ENCODE measurements at regions not wholly inside any gene's neighbourhood (a gene's known extent, or its start where the extent isn't known, plus 50 kb on each side); places are given as distances from the start of the nearest gene placed in this dataset.
A peak's percentile ranks its signal among the peaks of the same experiment; 100 is the strongest.

- H3K4me1 ChIP-seq, result peaks cover 0 to 6% (median 0%) of the 10 kb centered on the region in 9 donors
- no peaks in the 10 kb centered on the region for H3K9me3 ChIP-seq
- intact Hi-C loops (cut with DNase I), result no loop called here
- no peak for TF ChIP-seq CTCF (IDR thresholded peaks at IDR 0.05)
- no peaks in the 10 kb centered on the region for H3K36me3 ChIP-seq
- no peak overlapping the region for H3K27ac ChIP-seq
- ATAC-seq (peak in 1 of 8 donors; percentile 55), DNase-seq (no peak)
- WGBS, 2 donors, result 75 to 79% methylated on average over 3 of the region's 3 CpGs
- no peaks in the 10 kb centered on the region for H3K27me3 ChIP-seq
- H3K4me3 ChIP-seq, result no peak overlapping the region
These were observed 236.2 kb downstream of the ETAA1 start for GRCh38 chr2:67633212-67633856.

GRCh38 chr2:67638146-67638545, 241.0 kb downstream of the ETAA1 start:
- Histone ChIP-seq H3K27me3 (no peaks in the 10 kb centered on the region), H3K27ac (peak overlapping the region in 5 of 10 donors; percentile 6 to 27 (median 11)), H3K4me3 (no peak overlapping the region), H3K4me1 (peaks cover 0 to 12% (median 0%) of the 10 kb centered on the region in 9 donors), H3K9me3 (no peaks in the 10 kb centered on the region), H3K36me3 (no peaks in the 10 kb centered on the region)
- intact Hi-C loops (cut with DNase I), result no loop called here
- no peak for TF ChIP-seq CTCF (IDR thresholded peaks at IDR 0.05)
- DNase-seq, result no peak
- ATAC-seq, result peak in 5 of 8 donors; percentile 23 to 87 (median 65)
- WGBS, 2 donors, result 16 to 18% methylated on average over 3 of the region's 3 CpGs

- H3K27ac ChIP-seq, result peak overlapping the region in 1 of 10 donors; percentile 37
- H3K4me3 ChIP-seq, result no peak overlapping the region
- H3K4me1 ChIP-seq, result peaks cover 0 to 26% (median 4%) of the 10 kb centered on the region in 9 donors
- intact Hi-C loops (cut with DNase I), result loop anchor here in 3 of 10 donors (10.0 kb wide), 3 partner anchors 157 to 1067 kb away; no protein-coding TSS in a partner anchor
- H3K36me3 ChIP-seq, result no peaks in the 10 kb centered on the region
- ATAC-seq (peak in 3 of 8 donors; percentile 6 to 32 (median 7)), DNase-seq (no peak)
- 56 to 62% methylated on average over 3 of the region's 3 CpGs for WGBS, 2 donors
- H3K9me3 ChIP-seq, result peaks cover 0 to 2% (median 0%) of the 10 kb centered on the region in 11 donors
- TF ChIP-seq CTCF (IDR thresholded peaks at IDR 0.05), result no peak
- no peaks in the 10 kb centered on the region for H3K27me3 ChIP-seq
These were observed 244.3 kb downstream of the ETAA1 start for GRCh38 chr2:67641312-67642045.

- peak overlapping the region in 1 of 10 donors; percentile 37 for H3K27ac ChIP-seq
- peak in 2 of 8 donors; percentile 47 to 53 for ATAC-seq
- no peaks in the 10 kb centered on the region for H3K27me3 ChIP-seq
- 51 to 54% methylated on average over 4 of the region's 4 CpGs for WGBS, 2 donors
- peaks cover 0 to 26% (median 4%) of the 10 kb centered on the region in 9 donors for H3K4me1 ChIP-seq
- H3K36me3 ChIP-seq, result no peaks in the 10 kb centered on the region
- DNase-seq, result no peak
- intact Hi-C loops (cut with DNase I), result loop anchor here in 3 of 10 donors (10.0 kb wide), 3 partner anchors 157 to 1067 kb away; no protein-coding TSS in a partner anchor
- no peak for TF ChIP-seq CTCF (IDR thresholded peaks at IDR 0.05)
- H3K9me3 ChIP-seq, result peaks cover 0 to 7% (median 0%) of the 10 kb centered on the region in 11 donors
- H3K4me3 ChIP-seq, result no peak overlapping the region
These were observed 244.9 kb downstream of the ETAA1 start for GRCh38 chr2:67642046-67642382.

All from heart right ventricle (tissue), 16 donors.